Endothelial cell of umbilical vein (primary cell): ENCODE measurements at regions not wholly inside any gene's neighbourhood (a gene's known extent, or its start where the extent isn't known, plus 50 kb on each side); places are given as distances from the start of the nearest gene placed in this dataset.

Experiments used
- BruUV-seq: library from RNA; stranded (reverse); fragments of 400-500 nt; replicated peaks from 2 replicates; lab custom pipeline; 2021; lab: Mats Ljungman, UMichigan
- CTCF ChIA-PET: fragments of 300-600, 350-600 bp; sonication (Branson Sonifier 250); formaldehyde crosslinking; loops from one replicate; lab custom pipeline; 2021; ENCODE audit warnings: antibody characterized with exemption, inconsistent platforms; lab: Charles Lee
- POLR2A ChIA-PET: fragments of 300-600, 350-600 bp; sonication (Branson Sonifier 250); formaldehyde crosslinking; loops from one replicate; lab custom pipeline; 2021; ENCODE audit warnings: antibody characterized with exemption, inconsistent platforms; lab: Charles Lee
- DNase-seq: peaks from one replicate; pipeline ENCODE4 v3.0.0-alpha.2; 2011; ENCODE audit warnings: low read depth, low spot score
- FAIRE-seq: peaks from 2 replicates; lab custom pipeline; 2011; peaks lifted over from hg19 to GRCh38; lab: Jason Lieb, UNC
- H2AFZ ChIP-seq: 2 replicates; pipeline ENCODE4 v1.6.0; 2012; ENCODE audit warnings: low read depth, low read length, control low read depth, inconsistent platforms
- H3K27ac ChIP-seq: 2 replicates; pipeline ENCODE4 v1.5.1; 2011; ENCODE audit warnings: low read depth, mild to moderate bottlenecking, control low read depth, low read length, moderate library complexity; ENCODE audit not compliant: insufficient read depth
- H3K27me3 ChIP-seq, 2 experiments: 2 replicates each; pipeline versions ENCODE4 v1.6.0 to v1.6.1; 2011; ENCODE audit warnings: low read length in 2 of 2, mixed read lengths in 1 of 2; ENCODE audit not compliant: control insufficient read depth in 2 of 2, insufficient read depth in 2 of 2
- H3K36me3 ChIP-seq, 2 experiments: 2 replicates in 1 of 2; 3 replicates in 1 of 2; pipeline ENCODE4 v1.5.1; 2011; ENCODE audit warnings: low read length in 2 of 2, mild to moderate bottlenecking in 1 of 2, moderate library complexity in 1 of 2; ENCODE audit not compliant: control insufficient read depth in 2 of 2, insufficient read depth in 2 of 2; ENCODE audit errors: extremely low read depth in 1 of 2
- H3K4me1 ChIP-seq: 3 replicates; pipeline ENCODE4 v1.5.1; 2011; ENCODE audit warnings: mild to moderate bottlenecking, low read length; ENCODE audit not compliant: control insufficient read depth, insufficient read depth; ENCODE audit errors: extremely low read depth
- H3K4me2 ChIP-seq: 2 replicates; pipeline ENCODE4 v1.6.1; 2011; ENCODE audit warnings: low read length, control low read depth, mixed read lengths; ENCODE audit not compliant: insufficient read depth
- H3K4me3 ChIP-seq, 3 experiments: fragments of 200-600 bp in 1 of 3; sonication (generic), shearing (Covaris generic) in 1 of 3; replicated peaks in 1 of 3; 2 replicates each; pipeline ENCODE4 v1.5.1; 2011 to 2016; ENCODE audit warnings: control low read depth in 3 of 3, low read length in 3 of 3, mild to moderate bottlenecking in 2 of 3, inconsistent platforms in 1 of 3, low read depth in 1 of 3, moderate library complexity in 1 of 3; ENCODE audit not compliant: insufficient read depth in 1 of 3
- H3K79me2 ChIP-seq: 2 replicates; pipeline ENCODE4 v1.6.0; 2012; ENCODE audit warnings: low read length, inconsistent platforms; ENCODE audit not compliant: control insufficient read depth, insufficient read depth
- H3K9ac ChIP-seq: replicated peaks from 2 replicates; pipeline ENCODE3; 2011; ENCODE audit warnings: low read length, control low read depth; ENCODE audit not compliant: insufficient read depth; ENCODE audit errors: extremely low read depth
- H3K9me1 ChIP-seq: replicated peaks from 3 replicates; pipeline ENCODE4 v1.6.0; 2011; ENCODE audit warnings: mild to moderate bottlenecking, low read length; ENCODE audit not compliant: control insufficient read depth, insufficient read depth; ENCODE audit errors: extremely low read depth
- H3K9me3 ChIP-seq: replicated peaks from 2 replicates; pipeline ENCODE4 v1.5.1; 2012; ENCODE audit warnings: low read length, inconsistent platforms; ENCODE audit not compliant: control insufficient read depth, insufficient read depth
- H4K20me1 ChIP-seq: replicated peaks from 2 replicates; pipeline ENCODE3; 2011; ENCODE audit warnings: mild to moderate bottlenecking, low read length; ENCODE audit not compliant: control insufficient read depth, insufficient read depth; ENCODE audit errors: extremely low read depth
- CTCF ChIP-seq, 2 donors: IDR thresholded peaks; 1 replicate in 1 of 2; 2 replicates in 1 of 2; pipeline ENCODE4 v1.5.1; 2011; ENCODE audit warnings: low read length in 2 of 2, mild to moderate bottlenecking in 2 of 2, moderate library complexity in 2 of 2, control low read depth in 1 of 2, inconsistent platforms in 1 of 2, low read depth in 1 of 2; ENCODE audit not compliant: insufficient read depth in 1 of 2; ENCODE audit errors: extremely low read depth in 1 of 2
- EZH2 ChIP-seq: IDR thresholded peaks from 2 replicates; pipeline ENCODE4 v1.6.1; 2012; ENCODE audit warnings: borderline replicate concordance, low read depth, mild to moderate bottlenecking, moderate library complexity, low read length, inconsistent platforms; ENCODE audit not compliant: severe bottlenecking
- FOS ChIP-seq: IDR thresholded peaks from 2 replicates; pipeline ENCODE4 v1.6.1; 2011; ENCODE audit warnings: mild to moderate bottlenecking, low read length, moderate library complexity, borderline replicate concordance; ENCODE audit not compliant: insufficient read depth
- GATA2 ChIP-seq: IDR thresholded peaks from 2 replicates; pipeline ENCODE4 v1.7.0; 2011; ENCODE audit warnings: low read depth, mild to moderate bottlenecking, moderate library complexity, mixed read lengths, low read length; ENCODE audit not compliant: insufficient read length, insufficient read depth
- JUN ChIP-seq: IDR thresholded peaks from 2 replicates; pipeline ENCODE4 v1.6.1; 2011; ENCODE audit warnings: borderline replicate concordance, low read depth; ENCODE audit not compliant: insufficient read length, insufficient read depth
- MAX ChIP-seq: IDR thresholded peaks from 2 replicates; pipeline ENCODE4 v1.6.1; 2011; ENCODE audit not compliant: insufficient read depth, insufficient read length
- MYC ChIP-seq: IDR thresholded peaks from one replicate; pipeline ENCODE4 v1.6.1; 2011; ENCODE audit warnings: mild to moderate bottlenecking, low read depth, low read length
- POLR2A ChIP-seq: IDR thresholded peaks from 2 replicates; pipeline ENCODE4 v1.6.1; 2012; ENCODE audit warnings: low read depth, mild to moderate bottlenecking, control low read depth, low read length
- POLR2AphosphoS5 ChIP-seq: IDR thresholded peaks from 2 replicates; pipeline ENCODE4 v1.6.1; 2012; ENCODE audit warnings: low read depth, mild to moderate bottlenecking, control low read depth, low read length, moderate library complexity; ENCODE audit not compliant: insufficient read depth
- dilution Hi-C: fragments of 300-500 bp; cut with MboI; formaldehyde crosslinking; loops from one replicate; pipeline ENCODE4 v1.15.0; 2019; ENCODE audit warnings: low sequenced_read_pairs; ENCODE audit not compliant: extremely low pct_ligation_motif_present
- intact Hi-C: fragments of 100-400 bp; cut with micrococcal nuclease; formaldehyde crosslinking; loops from one replicate; pipeline ENCODE4 v1.10.0; 2022

- Histone ChIP-seq H3K9me3 (no peaks in the 10 kb centered on the region), H3K27ac (no peak overlapping the region), H3K27me3 (no peaks in the 10 kb centered on the region), H3K79me2 (no peaks in the 10 kb centered on the region), H2AFZ (no peak overlapping the region), H4K20me1 (no peaks in the 10 kb centered on the region), H3K9ac (no peak overlapping the region), H3K36me3 (no peaks in the 10 kb centered on the region), H3K4me1 (no peaks in the 10 kb centered on the region), H3K4me2 (no peak overlapping the region), H3K9me1 (no peaks in the 10 kb centered on the region), H3K4me3 (no peak overlapping the region)
- ChIA-PET POLR2A (no interaction called here), CTCF (no interaction called here)
- dilution Hi-C loops: no loop called here
- no TSS peak for BruUV-seq
- FAIRE-seq (no peak), DNase-seq (no peak)
- intact Hi-C loops: no loop called here
- TF ChIP-seq FOS: no peak
- no peak for TF ChIP-seq JUN
- TF ChIP-seq POLR2AphosphoS5: no peak
- TF ChIP-seq EZH2: no peak
- TF ChIP-seq MYC: no peak
- no peak for TF ChIP-seq MAX
- no peak for TF ChIP-seq CTCF (IDR thresholded peaks at IDR 0.05; ENCODE audit: extremely low read depth in 1 of 2, insufficient read depth in 1 of 2, low read depth in 1 of 2, low read length in 2 of 2)
- TF ChIP-seq GATA2: no peak
- no peak for TF ChIP-seq POLR2A
These were observed 202.5 kb downstream of the KBTBD8 start for GRCh38 chr3:67200618-67201017.
